Activated T-cell treated with anti-CD3 and anti-CD28 coated beads for 24 hours (primary cell): ENCODE measurements at regions not wholly inside any gene's neighbourhood (a gene's known extent, or its start where the extent isn't known, plus 50 kb on each side); places are given as distances from the start of the nearest gene placed in this dataset.

ENCODE experiments used
- DNase-seq: peaks from one replicate; pipeline ENCODE4 v3.0.0-alpha.2; 2020; ENCODE audit warnings: low read depth

GRCh38 chr10:4343091-4343490 is 482.9 kb upstream of the AKR1E2 start:
- DNase-seq = no peak

- DNase-seq = no peak
Observed at GRCh38 chr10:4338768-4339167, 487.2 kb upstream of the AKR1E2 start.

GRCh38 chr10:4337563-4337962 is 488.4 kb upstream of the AKR1E2 start:
- DNase-seq = no peak

GRCh38 chr10:4334871-4335270 is 491.1 kb upstream of the AKR1E2 start:
- DNase-seq = no peak

GRCh38 chr10:4334015-4334414 is 492.0 kb upstream of the AKR1E2 start:
- no peak for DNase-seq

- DNase-seq = no peak
Observed at GRCh38 chr10:4333459-4333894, 492.5 kb upstream of the AKR1E2 start.

- DNase-seq = no peak
Observed at GRCh38 chr10:4332764-4333458, 493.1 kb upstream of the AKR1E2 start.

- DNase-seq = no peak
Observed at GRCh38 chr10:4331150-4331549, 494.9 kb upstream of the AKR1E2 start.

- no peak for DNase-seq
Observed at GRCh38 chr10:4330636-4331035, 495.4 kb upstream of the AKR1E2 start.

- DNase-seq = no peak
Observed at GRCh38 chr10:4329225-4329624, 496.8 kb upstream of the AKR1E2 start.

- DNase-seq = no peak
Observed at GRCh38 chr10:4326647-4327046, 499.4 kb upstream of the AKR1E2 start.

- no peak for DNase-seq
Observed at GRCh38 chr10:4319870-4320367, 506.1 kb upstream of the AKR1E2 start.

GRCh38 chr10:4316161-4316810 is 509.7 kb upstream of the AKR1E2 start:
- no peak for DNase-seq

GRCh38 chr10:4315551-4315950 is 510.5 kb upstream of the AKR1E2 start:
- no peak for DNase-seq

GRCh38 chr10:4313051-4313450 is 513.0 kb upstream of the AKR1E2 start:
- no peak for DNase-seq

GRCh38 chr10:4312051-4312835 is 513.8 kb upstream of the AKR1E2 start:
- DNase-seq = no peak

- no peak for DNase-seq
Observed at GRCh38 chr10:4310172-4310571, 515.8 kb upstream of the AKR1E2 start.

- DNase-seq = no peak
Observed at GRCh38 chr10:4307910-4308309, 518.1 kb upstream of the AKR1E2 start.

- DNase-seq = no peak
Observed at GRCh38 chr10:4306871-4307270, 519.1 kb upstream of the AKR1E2 start.

- no peak for DNase-seq
Observed at GRCh38 chr10:4303045-4303444, 518.0 kb upstream of the KLF6 start.

- no peak for DNase-seq
Observed at GRCh38 chr10:4301291-4302045, 516.5 kb upstream of the KLF6 start.

- DNase-seq = no peak
Observed at GRCh38 chr10:4296161-4296560, 511.2 kb upstream of the KLF6 start.
